ENCODE measurements at regions not wholly inside any gene's neighbourhood (a gene's known extent, or its start where the extent isn't known, plus 50 kb on each side); places are given as distances from the start of the nearest gene placed in this dataset.

GRCh38 chr21:25441835-25442234 lies 165.4 kb downstream of the MRPL39 start:
- no peak for TF ChIP-seq CTCF (IDR thresholded peaks at IDR 0.05)
- TF ChIP-seq POLR2A (IDR thresholded peaks at IDR 0.05) = no peak

Data from transverse colon (tissue), 3 donors.